Dendritic cell treated with granulocyte-macrophage colony-stimulating factor and Interleukin-4, amounts not matched to agents 40 ng/mL and 50 ng/mL, for 4 days (primary cell): ENCODE measurements at regions not wholly inside any gene's neighbourhood (a gene's known extent, or its start where the extent isn't known, plus 50 kb on each side); places are given as distances from the start of the nearest gene placed in this dataset.
"Not testable (repeated sequence)": the region's sequence is repeated elsewhere in the genome, so short reads cannot be mapped to it uniquely, and the experiment has no call there.

ENCODE experiments used
- H3K27ac Mint-ChIP-seq: one replicate; pipeline ENCODE4 v1.8.0; 2022; ENCODE audit warnings: mild to moderate bottlenecking, mixed read lengths
- H3K27me3 Mint-ChIP-seq: one replicate; pipeline ENCODE4 v1.8.0; 2022; ENCODE audit warnings: mild to moderate bottlenecking, mixed read lengths
- H3K36me3 Mint-ChIP-seq: one replicate; pipeline ENCODE4 v1.8.0; 2022; ENCODE audit warnings: low read depth, mixed read lengths
- H3K4me1 Mint-ChIP-seq: one replicate; pipeline ENCODE4 v1.8.0; 2022; ENCODE audit warnings: low read depth, mixed read lengths
- H3K4me3 Mint-ChIP-seq: one replicate; pipeline ENCODE4 v1.8.0; 2022; ENCODE audit warnings: mild to moderate bottlenecking, moderate library complexity, mixed read lengths
- H3K9me3 Mint-ChIP-seq: one replicate; pipeline ENCODE4 v1.8.0; 2022; ENCODE audit warnings: mixed read lengths
- intact Hi-C: fragments of 100-400 bp; cut with micrococcal nuclease; formaldehyde crosslinking; loops from one replicate; pipeline ENCODE4 v1.15.0; 2022

DNA sequence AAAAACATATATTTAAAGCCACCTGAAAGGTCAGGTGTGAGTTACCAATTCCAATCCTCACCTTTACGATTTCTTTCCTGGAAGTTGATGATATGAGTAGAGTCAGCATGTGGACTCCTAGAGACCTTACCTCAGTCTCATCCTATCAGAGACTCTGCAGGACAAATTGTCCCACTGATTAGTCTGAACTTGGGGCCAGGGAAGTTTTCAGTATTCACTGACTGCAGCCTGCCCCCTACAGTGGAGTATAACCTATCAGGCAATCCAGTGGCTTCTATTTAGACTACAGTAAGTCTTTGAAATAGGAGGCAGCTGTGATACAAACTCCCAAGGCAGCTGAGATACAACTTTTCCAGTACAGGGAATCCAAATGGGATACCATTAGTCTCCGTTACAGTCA is 449.4 kb upstream of the CDH10 start:
- H3K9me3 Mint-ChIP-seq, result peaks cover 15% of the 10 kb centered on the region
- no peaks in the 10 kb centered on the region for H3K4me1 Mint-ChIP-seq
- H3K27ac Mint-ChIP-seq, result no peak overlapping the region
- intact Hi-C loops, result no loop called here
- H3K4me3 Mint-ChIP-seq, result no peak overlapping the region
- H3K27me3 Mint-ChIP-seq, result no peaks in the 10 kb centered on the region
- no peaks in the 10 kb centered on the region for H3K36me3 Mint-ChIP-seq

DNA sequence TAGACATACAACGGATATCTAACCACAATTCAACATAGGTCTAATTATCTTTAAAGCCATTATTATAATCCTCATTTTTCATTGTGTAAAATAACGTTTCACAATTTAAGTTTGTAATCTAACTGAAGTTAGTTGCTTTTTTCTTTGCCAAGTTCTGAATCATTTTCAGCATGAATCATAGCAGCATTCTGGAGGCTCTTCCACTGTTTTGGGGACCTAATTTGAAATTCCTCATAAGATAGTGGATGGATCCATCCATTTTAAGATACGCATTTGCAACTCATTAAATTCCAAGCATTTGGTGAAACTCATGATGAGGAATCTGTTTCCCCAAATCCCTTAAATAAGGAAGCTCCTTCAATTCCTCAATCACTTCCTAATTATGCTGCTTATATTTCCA is 447.1 kb upstream of the CDH10 start:
- Mint-ChIP-seq H3K9me3 (peaks cover 7% of the 10 kb centered on the region), H3K27me3 (no peaks in the 10 kb centered on the region)

DNA sequence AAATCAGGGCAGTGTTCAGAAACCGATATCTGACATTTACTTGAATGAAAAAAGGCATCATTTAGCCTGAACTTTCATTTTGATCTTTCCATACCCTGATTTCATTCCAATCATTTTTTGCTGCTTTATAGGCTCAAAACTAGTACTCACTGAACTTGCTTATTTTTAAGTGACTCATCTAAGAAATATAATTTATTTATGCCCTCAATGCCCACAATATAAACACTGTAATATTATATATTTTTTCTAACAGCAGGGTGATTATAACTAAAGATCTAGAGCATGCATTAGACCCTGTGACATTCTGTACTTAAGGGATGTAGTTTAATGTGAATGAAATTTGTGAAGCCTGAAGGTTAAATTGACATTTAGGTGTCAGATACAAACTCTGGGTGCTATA is 446.1 kb upstream of the CDH10 start:
- Mint-ChIP-seq H3K27ac (no peak overlapping the region), H3K4me1 (no peaks in the 10 kb centered on the region)

More for the DNA sequence above, 447.1 kb upstream of the CDH10 start:
- no peaks in the 10 kb centered on the region for H3K4me1 Mint-ChIP-seq
- no peak overlapping the region for H3K4me3 Mint-ChIP-seq
- intact Hi-C loops, result no loop called here
- no peaks in the 10 kb centered on the region for H3K36me3 Mint-ChIP-seq
- no peak overlapping the region for H3K27ac Mint-ChIP-seq

DNA sequence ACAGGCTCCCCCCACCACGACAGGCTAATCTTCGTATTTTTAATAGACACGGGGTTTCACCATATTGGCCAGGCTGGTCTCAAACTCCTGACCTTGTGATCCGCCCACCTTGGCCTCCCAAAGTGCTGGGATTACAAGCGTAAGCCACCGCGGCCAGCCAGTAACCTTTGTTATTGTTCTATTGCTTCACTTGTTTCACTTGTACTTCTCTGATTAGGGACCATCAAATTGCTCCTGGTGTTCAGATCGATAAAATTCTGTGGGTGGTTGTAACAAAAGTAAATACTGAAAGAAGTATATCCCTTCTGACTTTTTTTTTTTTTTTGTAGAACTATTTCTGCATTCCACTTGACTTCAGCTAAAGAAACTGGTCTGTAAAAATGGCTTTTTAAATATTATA is 445.5 kb upstream of the CDH10 start:
- intact Hi-C loops, result no loop called here
- H3K27me3 Mint-ChIP-seq, result no peaks in the 10 kb centered on the region

More for the DNA sequence above, 446.1 kb upstream of the CDH10 start:
- H3K4me3 Mint-ChIP-seq, result no peak overlapping the region
- H3K36me3 Mint-ChIP-seq, result no peaks in the 10 kb centered on the region
- H3K9me3 Mint-ChIP-seq, result no peaks in the 10 kb centered on the region
- intact Hi-C loops, result no loop called here
- no peaks in the 10 kb centered on the region for H3K27me3 Mint-ChIP-seq

DNA sequence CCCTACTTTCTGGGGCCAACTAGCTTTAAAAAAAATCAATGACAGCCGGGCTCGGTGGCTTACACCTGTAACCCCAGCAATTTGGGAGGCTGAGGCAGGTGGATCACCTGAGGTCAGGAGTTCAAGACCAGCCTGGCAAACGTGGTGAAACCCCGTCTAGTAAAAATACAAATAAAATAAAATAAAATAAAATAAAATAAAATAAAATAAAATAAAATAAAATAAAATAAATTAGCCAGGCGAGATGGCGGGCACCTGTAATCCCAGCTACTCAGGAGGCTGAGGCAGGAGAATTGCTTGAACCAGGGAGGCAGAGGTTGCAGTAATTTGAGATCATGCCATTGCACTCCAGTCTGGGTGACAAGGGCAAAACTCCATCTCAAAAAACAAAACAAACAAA is 443.9 kb upstream of the CDH10 start:
- H3K9me3 Mint-ChIP-seq, H3K4me1 Mint-ChIP-seq, H3K27ac Mint-ChIP-seq, H3K36me3 Mint-ChIP-seq, H3K4me3 Mint-ChIP-seq, intact Hi-C loops, H3K27me3 Mint-ChIP-seq: not testable (repeated sequence)

More for the DNA sequence above, 445.5 kb upstream of the CDH10 start:
- H3K4me1 Mint-ChIP-seq, result no peaks in the 10 kb centered on the region
- H3K27ac Mint-ChIP-seq, result no peak overlapping the region
- no peak overlapping the region for H3K4me3 Mint-ChIP-seq
- H3K9me3 Mint-ChIP-seq, result no peaks in the 10 kb centered on the region
- no peaks in the 10 kb centered on the region for H3K36me3 Mint-ChIP-seq

DNA sequence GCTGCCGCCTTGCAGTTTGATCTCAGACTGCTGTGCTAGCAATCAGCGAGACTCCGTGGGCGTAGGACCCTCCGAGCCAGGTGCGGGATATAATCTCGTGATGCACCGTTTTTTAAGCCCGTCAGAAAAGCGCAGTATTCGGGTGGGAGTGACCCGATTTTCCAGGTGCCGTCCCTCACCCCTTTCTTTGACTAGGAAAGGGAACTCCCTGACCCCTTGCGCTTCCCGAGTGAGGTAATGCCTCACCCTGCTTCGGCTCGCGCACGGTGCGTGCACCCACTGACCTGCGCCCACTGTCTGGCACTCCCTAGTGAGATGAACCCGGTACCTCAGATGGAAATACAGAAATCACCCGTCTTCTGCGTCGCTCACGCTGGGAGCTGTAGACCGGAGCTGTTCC is 438.5 kb upstream of the CDH10 start:
- H3K4me3 Mint-ChIP-seq, H3K36me3 Mint-ChIP-seq, H3K27me3 Mint-ChIP-seq, H3K9me3 Mint-ChIP-seq, intact Hi-C loops, H3K27ac Mint-ChIP-seq, H3K4me1 Mint-ChIP-seq: not testable (repeated sequence)

DNA sequence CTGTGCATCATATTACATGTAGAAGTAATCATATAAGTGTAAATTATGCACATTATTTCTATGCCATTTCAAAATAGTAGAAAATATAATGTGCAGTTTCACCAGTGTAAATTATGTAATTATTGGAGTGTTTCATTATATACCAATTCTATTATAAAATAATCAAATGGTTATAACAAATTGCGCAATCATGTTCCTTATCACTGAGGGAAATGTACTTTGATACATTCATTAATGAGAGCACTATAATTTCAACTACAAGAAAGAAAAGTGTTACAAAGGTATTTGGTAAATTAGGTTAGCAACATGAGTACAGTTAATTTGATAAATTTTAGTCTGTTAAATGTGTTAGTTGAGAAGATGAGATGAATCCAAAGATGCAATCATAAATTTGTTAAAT is 421.5 kb upstream of the CDH10 start:
- Mint-ChIP-seq H3K9me3 (peaks cover 8% of the 10 kb centered on the region), H3K4me1 (no peaks in the 10 kb centered on the region), H3K27me3 (no peaks in the 10 kb centered on the region), H3K36me3 (no peaks in the 10 kb centered on the region), H3K27ac (no peak overlapping the region), H3K4me3 (no peak overlapping the region)
- intact Hi-C loops, result no loop called here

DNA sequence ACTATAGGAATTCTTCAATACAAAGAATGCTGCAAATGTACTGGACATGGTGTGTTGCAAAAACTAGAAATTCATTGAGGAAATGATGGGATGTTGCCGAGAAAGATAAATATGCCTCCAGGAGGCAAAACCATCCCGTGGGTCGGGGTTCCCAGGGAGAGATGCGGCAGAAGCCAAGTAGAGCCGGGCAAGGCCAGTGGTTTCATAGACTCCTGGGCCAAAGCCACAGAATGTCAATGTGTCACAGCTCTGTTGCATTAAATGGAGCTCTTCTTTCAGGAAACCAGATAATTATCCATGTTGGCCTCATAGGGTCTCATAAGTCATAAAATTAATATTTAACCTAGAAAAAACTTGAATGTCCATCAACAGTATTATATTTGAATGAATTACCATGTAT is 419.5 kb upstream of the CDH10 start:
- no peaks in the 10 kb centered on the region for H3K36me3 Mint-ChIP-seq
- H3K4me1 Mint-ChIP-seq, result no peaks in the 10 kb centered on the region

DNA sequence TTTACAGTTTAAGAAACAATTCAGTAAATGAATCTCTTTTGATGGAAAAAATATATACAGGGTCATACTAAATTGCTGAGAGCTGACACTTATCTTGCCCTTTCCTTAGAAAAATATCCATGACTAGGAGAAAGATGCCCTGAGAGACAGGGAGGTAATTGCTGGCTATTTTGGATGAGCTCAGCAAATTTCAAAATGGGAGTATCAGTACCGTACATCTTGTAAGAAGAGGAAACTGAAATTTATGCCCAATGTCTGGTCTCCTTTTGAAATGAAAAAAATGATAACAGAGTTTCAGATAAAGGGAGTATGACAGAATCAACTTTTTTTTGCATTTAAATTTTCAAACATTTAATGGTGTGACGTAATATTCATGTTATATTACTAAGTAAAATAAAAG is 415.8 kb upstream of the CDH10 start:
- H3K36me3 Mint-ChIP-seq, result no peaks in the 10 kb centered on the region
- no peak overlapping the region for H3K27ac Mint-ChIP-seq
- no peak overlapping the region for H3K4me3 Mint-ChIP-seq
- intact Hi-C loops, result no loop called here
- H3K27me3 Mint-ChIP-seq, result no peaks in the 10 kb centered on the region
- H3K9me3 Mint-ChIP-seq, result no peaks in the 10 kb centered on the region
- no peaks in the 10 kb centered on the region for H3K4me1 Mint-ChIP-seq

More for the DNA sequence above, 419.5 kb upstream of the CDH10 start:
- Mint-ChIP-seq H3K27me3 (no peaks in the 10 kb centered on the region), H3K27ac (no peak overlapping the region), H3K9me3 (peaks cover 8% of the 10 kb centered on the region), H3K4me3 (no peak overlapping the region)
- intact Hi-C loops, result no loop called here

DNA sequence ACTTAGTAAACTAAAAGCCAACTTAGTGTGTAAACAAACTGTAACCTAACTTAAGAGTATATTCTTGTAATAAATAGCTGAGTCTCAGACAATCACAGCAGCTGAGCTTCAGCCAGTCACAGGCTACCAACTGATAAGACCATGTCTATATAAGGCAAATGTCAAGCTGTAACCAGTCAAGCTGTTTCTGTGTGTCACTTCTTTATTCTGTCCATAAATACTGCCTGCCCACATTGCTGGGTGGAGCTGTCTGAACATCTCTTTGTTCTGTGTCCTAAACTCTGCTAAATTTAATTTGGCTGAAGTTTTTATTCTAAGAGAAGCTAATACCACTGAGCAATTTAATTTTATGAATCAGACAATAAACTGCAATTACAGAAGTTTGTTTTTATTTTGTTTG is 412.1 kb upstream of the CDH10 start:
- H3K27ac Mint-ChIP-seq, result no peak overlapping the region
- no peaks in the 10 kb centered on the region for H3K9me3 Mint-ChIP-seq
- no peaks in the 10 kb centered on the region for H3K4me1 Mint-ChIP-seq
- intact Hi-C loops, result no loop called here
- H3K4me3 Mint-ChIP-seq, result no peak overlapping the region
- no peaks in the 10 kb centered on the region for H3K27me3 Mint-ChIP-seq
- H3K36me3 Mint-ChIP-seq, result no peaks in the 10 kb centered on the region

DNA sequence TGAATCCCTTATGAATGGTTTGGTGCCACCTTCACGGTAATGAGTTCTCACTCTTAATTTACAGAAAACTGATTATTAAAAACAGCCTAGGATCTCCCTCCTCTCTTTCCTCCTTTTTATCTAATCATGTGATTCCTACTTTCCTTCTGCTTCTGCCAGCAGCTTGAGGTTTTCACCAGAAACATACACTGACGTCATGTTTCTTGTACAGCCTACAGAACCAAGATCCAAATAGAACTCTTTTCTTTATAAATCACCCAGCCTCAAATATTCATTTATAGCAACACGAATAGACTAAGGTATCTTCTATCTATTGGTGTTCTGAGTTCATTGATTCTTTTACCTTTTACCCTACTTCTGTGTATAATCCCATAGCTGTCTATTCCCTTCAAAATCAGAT is 388.9 kb upstream of the CDH10 start:
- no peaks in the 10 kb centered on the region for H3K36me3 Mint-ChIP-seq
- H3K4me1 Mint-ChIP-seq, result no peaks in the 10 kb centered on the region
- no peak overlapping the region for H3K27ac Mint-ChIP-seq
- H3K9me3 Mint-ChIP-seq, result peaks cover 27% of the 10 kb centered on the region
- H3K27me3 Mint-ChIP-seq, result no peaks in the 10 kb centered on the region
- H3K4me3 Mint-ChIP-seq, result no peak overlapping the region
- intact Hi-C loops, result no loop called here

DNA sequence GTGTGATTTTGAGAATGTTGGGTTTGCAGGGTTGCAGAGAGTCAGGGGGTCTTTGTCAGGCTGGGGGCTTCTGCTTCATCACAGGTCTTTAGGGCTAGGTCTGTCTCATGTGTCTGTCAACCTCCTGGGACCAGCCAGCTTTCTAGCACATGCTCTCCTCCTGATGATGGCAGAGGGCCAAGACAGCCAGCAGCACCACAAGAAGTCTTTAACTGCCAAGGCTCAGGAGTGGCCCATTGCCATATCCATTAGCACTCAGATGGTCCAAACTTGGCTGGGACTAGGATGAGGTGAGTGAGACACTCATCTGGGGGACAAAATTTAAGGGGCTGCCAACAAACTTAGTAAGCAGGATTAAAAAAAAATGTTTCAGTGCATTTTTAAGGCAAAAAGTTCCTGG is 384.2 kb upstream of the CDH10 start:
- H3K4me3 Mint-ChIP-seq, result no peak overlapping the region
- no peaks in the 10 kb centered on the region for H3K27me3 Mint-ChIP-seq
- H3K4me1 Mint-ChIP-seq, result no peaks in the 10 kb centered on the region
- H3K36me3 Mint-ChIP-seq, result no peaks in the 10 kb centered on the region
- intact Hi-C loops, result no loop called here
- H3K27ac Mint-ChIP-seq, result no peak overlapping the region
- peaks cover 19% of the 10 kb centered on the region for H3K9me3 Mint-ChIP-seq

DNA sequence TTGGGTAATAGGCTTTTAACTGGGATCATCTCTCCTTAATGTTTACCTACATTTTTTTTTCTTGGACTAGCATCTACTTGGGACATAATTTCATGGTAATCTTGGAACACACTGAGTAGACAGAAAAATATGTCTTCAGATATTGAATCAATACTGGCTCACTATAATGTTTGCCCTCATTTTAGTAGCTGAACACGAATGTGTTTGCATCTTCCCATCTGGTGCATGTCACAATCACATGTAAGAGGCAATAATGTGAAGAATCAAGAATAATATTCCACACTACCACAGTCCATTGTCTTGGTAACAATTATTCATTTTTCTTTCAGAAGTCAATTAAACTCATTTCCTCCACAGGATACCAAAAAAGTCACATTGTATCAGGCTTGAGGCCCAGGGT is 382.7 kb upstream of the CDH10 start:
- Mint-ChIP-seq H3K9me3 (peaks cover 10% of the 10 kb centered on the region), H3K27ac (no peak overlapping the region), H3K4me1 (no peaks in the 10 kb centered on the region), H3K4me3 (no peak overlapping the region), H3K27me3 (no peaks in the 10 kb centered on the region), H3K36me3 (no peaks in the 10 kb centered on the region)
- intact Hi-C loops, result no loop called here

DNA sequence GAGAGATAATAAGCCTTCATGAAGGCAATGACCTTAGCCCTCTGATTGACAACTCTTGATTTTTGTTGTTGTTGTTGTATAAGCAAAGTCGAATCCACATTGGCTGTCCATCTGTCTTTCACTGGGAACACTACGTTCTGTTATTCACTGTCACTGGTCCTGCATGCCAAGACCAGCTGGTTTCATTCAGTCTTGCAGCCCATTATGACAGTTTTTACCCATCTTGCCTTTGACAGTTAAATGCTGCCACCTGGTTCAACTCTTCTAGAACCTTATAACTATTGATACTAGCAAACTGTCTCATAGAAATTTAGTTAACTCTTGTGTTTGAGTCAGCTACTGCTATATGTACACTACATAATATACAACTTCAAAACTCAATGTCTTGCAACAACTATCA is 382.3 kb upstream of the CDH10 start:
- intact Hi-C loops, result no loop called here
- Mint-ChIP-seq H3K4me1 (no peaks in the 10 kb centered on the region), H3K4me3 (no peak overlapping the region), H3K9me3 (peaks cover 10% of the 10 kb centered on the region), H3K27me3 (no peaks in the 10 kb centered on the region), H3K36me3 (no peaks in the 10 kb centered on the region), H3K27ac (no peak overlapping the region)

DNA sequence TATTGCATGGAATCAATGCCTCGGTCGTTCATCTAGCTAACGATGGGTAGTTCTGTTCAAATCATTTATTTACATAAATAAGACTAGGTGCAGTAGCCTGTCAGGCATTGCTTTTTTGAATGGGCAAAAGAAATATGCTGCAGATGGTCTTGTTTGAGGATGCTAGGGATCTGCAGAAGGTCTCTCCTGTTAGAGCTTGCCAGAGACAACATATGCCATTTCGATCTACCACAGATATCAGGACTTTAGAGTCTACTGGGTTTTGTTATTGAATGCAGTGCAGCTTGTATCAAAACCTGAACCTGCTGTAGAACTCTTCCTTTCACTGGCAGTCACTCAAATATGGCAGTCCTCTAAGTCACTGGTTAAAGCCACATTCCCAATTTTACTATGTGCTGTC is 381.1 kb upstream of the CDH10 start:
- H3K4me3 Mint-ChIP-seq, result no peak overlapping the region
- no peaks in the 10 kb centered on the region for H3K4me1 Mint-ChIP-seq
- H3K9me3 Mint-ChIP-seq, result peaks cover 19% of the 10 kb centered on the region
- intact Hi-C loops, result no loop called here
- H3K27ac Mint-ChIP-seq, result no peak overlapping the region
- no peaks in the 10 kb centered on the region for H3K36me3 Mint-ChIP-seq
- no peaks in the 10 kb centered on the region for H3K27me3 Mint-ChIP-seq

DNA sequence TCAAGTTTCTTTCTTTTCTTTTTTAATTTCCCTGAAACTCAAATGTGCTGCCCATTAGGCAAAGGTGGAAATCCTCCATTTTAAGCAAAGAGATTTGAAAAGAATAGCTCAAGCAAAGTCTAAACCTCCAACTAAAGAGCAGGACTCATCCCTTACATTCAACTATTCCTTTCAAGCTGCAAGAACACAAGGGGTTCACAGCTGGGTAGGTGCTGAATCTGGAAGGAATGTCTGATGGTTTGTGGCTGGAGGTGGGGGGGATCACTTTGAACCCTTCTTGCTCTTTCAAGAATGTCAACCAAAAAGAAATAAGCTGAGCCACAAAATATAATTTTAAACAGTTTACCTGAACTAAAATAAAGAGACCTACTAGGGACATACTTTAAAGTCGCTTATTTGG is 375.7 kb upstream of the CDH10 start:
- Mint-ChIP-seq H3K27me3 (no peaks in the 10 kb centered on the region), H3K4me1 (no peaks in the 10 kb centered on the region), H3K27ac (no peak overlapping the region), H3K4me3 (no peak overlapping the region), H3K36me3 (no peaks in the 10 kb centered on the region), H3K9me3 (peaks cover 28% of the 10 kb centered on the region)
- intact Hi-C loops, result no loop called here
